SK-N-SH treated with all-trans-retinoic acid at 6 μM for 48 hours (cell line): ENCODE measurements at regions not wholly inside any gene's neighbourhood (a gene's known extent, or its start where the extent isn't known, plus 50 kb on each side); places are given as distances from the start of the nearest gene placed in this dataset.

Experiments
- ARNTL ChIP-seq: fragments of 450-650 bp; formaldehyde crosslinking; IDR thresholded peaks from 2 replicates; pipeline ENCODE4 v1.5.0; 2020; ENCODE audit warnings: low read depth, mild to moderate bottlenecking, moderate library complexity, borderline replicate concordance
- ESRRG ChIP-seq: fragments of 250-450 bp; sonication (Bioruptor Pico); IDR thresholded peaks from 2 replicates; pipeline ENCODE4 v1.6.1; 2021; ENCODE audit warnings: mild to moderate bottlenecking
- GLIS3 ChIP-seq: fragments of 250-450 bp; sonication (Bioruptor Pico); IDR thresholded peaks from 2 replicates; pipeline ENCODE4 v1.5.0; 2020; ENCODE audit warnings: mild to moderate bottlenecking, moderate library complexity
- SNAI2 ChIP-seq: fragments of 250-450 bp; sonication (Bioruptor Pico); IDR thresholded peaks from 2 replicates; pipeline ENCODE4 v1.5.0; 2020; ENCODE audit warnings: mild to moderate bottlenecking, moderate library complexity
- ZFP3 ChIP-seq: fragments of 250-450 bp; sonication (Bioruptor Pico); IDR thresholded peaks from 2 replicates; pipeline ENCODE4 v1.5.0; 2020; ENCODE audit warnings: mild to moderate bottlenecking, moderate library complexity
- ZFP30 ChIP-seq: fragments of 450-650 bp; formaldehyde crosslinking; IDR thresholded peaks from 2 replicates; pipeline ENCODE4 v1.5.0; 2022; ENCODE audit warnings: mild to moderate bottlenecking, moderate library complexity
- ZNF565 ChIP-seq: fragments of 450-650 bp; formaldehyde crosslinking; conservative IDR thresholded peaks from 2 replicates; pipeline ENCODE4 v1.5.0; 2020; ENCODE audit warnings: low read depth, mild to moderate bottlenecking, moderate library complexity
- ZNF70 ChIP-seq: fragments of 450-650 bp; formaldehyde crosslinking; IDR thresholded peaks from 2 replicates; pipeline ENCODE4 v1.5.0; 2020; ENCODE audit warnings: mild to moderate bottlenecking, moderate library complexity
- TF ChIP-seq, protein P1 (sequence below): fragments of 250-450 bp; sonication (Bioruptor Pico); IDR thresholded peaks from 2 replicates; pipeline ENCODE4 v1.8.0; 2021; ENCODE audit warnings: low read depth, mild to moderate bottlenecking, moderate library complexity, borderline replicate concordance
- TF ChIP-seq, protein P2 (sequence below): fragments of 250-450 bp; sonication (Bioruptor Pico); IDR thresholded peaks from 2 replicates; pipeline ENCODE4 v1.8.0; 2020; ENCODE audit warnings: mild to moderate bottlenecking, moderate library complexity, borderline replicate concordance

DNA sequence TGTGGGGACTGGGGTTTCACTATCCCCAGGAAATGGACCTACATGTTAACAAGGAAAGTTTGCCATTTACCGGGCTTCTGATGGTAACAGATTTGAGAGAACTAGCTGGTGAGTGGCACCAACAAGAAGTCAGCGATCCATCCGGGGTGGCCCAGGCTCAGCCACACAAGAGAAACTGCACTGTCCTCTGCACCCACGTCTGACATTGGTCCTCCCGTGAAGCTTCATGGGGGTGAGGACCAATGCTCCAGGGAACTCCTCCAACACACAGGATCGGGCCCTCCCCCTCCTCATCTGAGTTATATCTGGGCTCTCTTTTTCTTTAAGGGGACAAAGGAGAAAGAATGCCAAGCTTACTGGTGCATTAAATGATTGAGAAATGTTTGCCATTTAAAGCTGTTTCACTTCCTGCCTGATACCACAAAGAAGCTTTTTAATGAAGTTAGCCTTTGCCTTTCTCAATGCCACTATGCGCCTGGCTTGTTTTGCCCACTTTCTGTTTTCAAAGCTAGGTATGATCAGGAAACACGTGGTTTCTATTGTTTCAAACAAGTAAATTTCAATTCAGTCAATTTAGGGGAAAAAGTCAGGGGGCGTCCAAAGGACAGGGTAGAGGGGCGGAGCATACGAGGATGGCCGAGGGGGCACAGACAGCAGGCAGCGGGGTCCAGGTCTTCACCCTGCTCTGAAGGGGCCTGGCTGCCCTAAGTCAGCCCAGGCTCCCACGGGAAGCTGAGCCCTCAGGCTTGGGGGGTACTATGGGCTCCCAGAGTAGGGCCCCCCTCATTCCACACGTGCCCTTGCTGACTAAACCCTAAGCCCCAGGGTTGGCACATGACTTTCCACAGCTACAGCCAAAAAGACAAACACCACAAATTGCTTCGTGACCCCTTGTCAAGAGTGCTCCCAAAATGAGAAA is 204.0 kb upstream of the ID2 start:
- TF ChIP-seq, protein P1, sequence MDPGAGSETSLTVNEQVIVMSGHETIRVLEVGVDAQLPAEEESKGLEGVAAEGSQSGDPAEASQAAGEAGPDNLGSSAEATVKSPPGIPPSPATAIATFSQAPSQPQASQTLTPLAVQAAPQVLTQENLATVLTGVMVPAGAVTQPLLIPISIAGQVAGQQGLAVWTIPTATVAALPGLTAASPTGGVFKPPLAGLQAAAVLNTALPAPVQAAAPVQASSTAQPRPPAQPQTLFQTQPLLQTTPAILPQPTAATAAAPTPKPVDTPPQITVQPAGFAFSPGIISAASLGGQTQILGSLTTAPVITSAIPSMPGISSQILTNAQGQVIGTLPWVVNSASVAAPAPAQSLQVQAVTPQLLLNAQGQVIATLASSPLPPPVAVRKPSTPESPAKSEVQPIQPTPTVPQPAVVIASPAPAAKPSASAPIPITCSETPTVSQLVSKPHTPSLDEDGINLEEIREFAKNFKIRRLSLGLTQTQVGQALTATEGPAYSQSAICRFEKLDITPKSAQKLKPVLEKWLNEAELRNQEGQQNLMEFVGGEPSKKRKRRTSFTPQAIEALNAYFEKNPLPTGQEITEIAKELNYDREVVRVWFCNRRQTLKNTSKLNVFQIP (CRISPR knock-in tag) = no peak
- TF ChIP-seq SNAI2 (no peak), ZFP30 (CRISPR knock-in tag) (no peak), GLIS3 (CRISPR knock-in tag) (no peak), ESRRG (no peak), ZNF70 (no peak), ZFP3 (CRISPR knock-in tag) (no peak), ARNTL (CRISPR knock-in tag) (no peak), ZNF565 (CRISPR knock-in tag) (no peak)
- TF ChIP-seq, protein P2, sequence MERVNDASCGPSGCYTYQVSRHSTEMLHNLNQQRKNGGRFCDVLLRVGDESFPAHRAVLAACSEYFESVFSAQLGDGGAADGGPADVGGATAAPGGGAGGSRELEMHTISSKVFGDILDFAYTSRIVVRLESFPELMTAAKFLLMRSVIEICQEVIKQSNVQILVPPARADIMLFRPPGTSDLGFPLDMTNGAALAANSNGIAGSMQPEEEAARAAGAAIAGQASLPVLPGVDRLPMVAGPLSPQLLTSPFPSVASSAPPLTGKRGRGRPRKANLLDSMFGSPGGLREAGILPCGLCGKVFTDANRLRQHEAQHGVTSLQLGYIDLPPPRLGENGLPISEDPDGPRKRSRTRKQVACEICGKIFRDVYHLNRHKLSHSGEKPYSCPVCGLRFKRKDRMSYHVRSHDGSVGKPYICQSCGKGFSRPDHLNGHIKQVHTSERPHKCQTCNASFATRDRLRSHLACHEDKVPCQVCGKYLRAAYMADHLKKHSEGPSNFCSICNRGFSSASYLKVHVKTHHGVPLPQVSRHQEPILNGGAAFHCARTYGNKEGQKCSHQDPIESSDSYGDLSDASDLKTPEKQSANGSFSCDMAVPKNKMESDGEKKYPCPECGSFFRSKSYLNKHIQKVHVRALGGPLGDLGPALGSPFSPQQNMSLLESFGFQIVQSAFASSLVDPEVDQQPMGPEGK (CRISPR knock-in tag) = no peak
